ENCODE measurements at regions not wholly inside any gene's neighbourhood (a gene's known extent, or its start where the extent isn't known, plus 50 kb on each side); places are given as distances from the start of the nearest gene placed in this dataset.

DNA sequence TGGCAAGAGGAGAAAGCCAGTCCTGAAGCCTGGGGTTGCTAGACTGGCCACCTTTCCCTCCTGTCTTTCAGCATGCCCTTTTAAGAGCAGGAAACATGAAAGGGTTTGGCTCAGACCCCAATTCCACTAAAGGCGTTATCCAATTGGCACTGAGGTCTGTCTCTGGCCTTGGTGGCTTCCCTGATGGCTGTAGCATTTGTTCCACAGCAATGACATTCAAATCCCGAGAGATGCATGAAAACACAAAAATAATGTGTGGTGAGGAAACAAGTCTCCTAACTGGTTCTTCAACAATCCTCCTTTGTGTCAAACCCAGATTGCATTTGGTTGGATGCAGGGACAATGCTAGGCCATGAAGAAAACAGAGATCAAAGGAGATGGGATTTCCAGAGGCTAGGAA is 56.5 kb upstream of the ADTRP start:
- Histone ChIP-seq H3K9me3 (ENCODE audit: low read depth, low read length, poor library complexity, severe bottlenecking) (no peaks in the 10 kb centered on the region), H3K36me3 (ENCODE audit: insufficient read depth, low read length, poor library complexity, severe bottlenecking) (no peaks in the 10 kb centered on the region), H3K4me1 (ENCODE audit: insufficient read depth, low read length, poor library complexity, severe bottlenecking) (no peaks in the 10 kb centered on the region), H3K4me3 (ENCODE audit: low read depth, low read length, poor library complexity, severe bottlenecking) (no peak overlapping the region), H3K27ac (ENCODE audit: low read depth, low read length, poor library complexity, severe bottlenecking) (no peak overlapping the region), H3K27me3 (replicated peaks; ENCODE audit: insufficient read depth, low read depth, low read length, poor library complexity) (no peaks in the 10 kb centered on the region)
- TF ChIP-seq, protein P1, sequence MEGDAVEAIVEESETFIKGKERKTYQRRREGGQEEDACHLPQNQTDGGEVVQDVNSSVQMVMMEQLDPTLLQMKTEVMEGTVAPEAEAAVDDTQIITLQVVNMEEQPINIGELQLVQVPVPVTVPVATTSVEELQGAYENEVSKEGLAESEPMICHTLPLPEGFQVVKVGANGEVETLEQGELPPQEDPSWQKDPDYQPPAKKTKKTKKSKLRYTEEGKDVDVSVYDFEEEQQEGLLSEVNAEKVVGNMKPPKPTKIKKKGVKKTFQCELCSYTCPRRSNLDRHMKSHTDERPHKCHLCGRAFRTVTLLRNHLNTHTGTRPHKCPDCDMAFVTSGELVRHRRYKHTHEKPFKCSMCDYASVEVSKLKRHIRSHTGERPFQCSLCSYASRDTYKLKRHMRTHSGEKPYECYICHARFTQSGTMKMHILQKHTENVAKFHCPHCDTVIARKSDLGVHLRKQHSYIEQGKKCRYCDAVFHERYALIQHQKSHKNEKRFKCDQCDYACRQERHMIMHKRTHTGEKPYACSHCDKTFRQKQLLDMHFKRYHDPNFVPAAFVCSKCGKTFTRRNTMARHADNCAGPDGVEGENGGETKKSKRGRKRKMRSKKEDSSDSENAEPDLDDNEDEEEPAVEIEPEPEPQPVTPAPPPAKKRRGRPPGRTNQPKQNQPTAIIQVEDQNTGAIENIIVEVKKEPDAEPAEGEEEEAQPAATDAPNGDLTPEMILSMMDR (conservative IDR thresholded peaks at IDR 0.05; ENCODE audit: low read depth, low read length): no peak
- TF ChIP-seq EZH2 (IDR thresholded peaks at IDR 0.05; ENCODE audit: borderline replicate concordance, low read depth, low read length, poor library complexity, severe bottlenecking): no peak
- DNase-seq (ENCODE audit: low spot score): no peak
- CTCF ChIA-PET: no interaction called here
- BruUV-seq (replicated peaks): no TSS peak
- POLR2A ChIA-PET (ENCODE audit: low non-redundant PET): no interaction called here
- intact Hi-C loops (cut with micrococcal nuclease; ENCODE audit: unreplicated experiment): no loop called here

DNA sequence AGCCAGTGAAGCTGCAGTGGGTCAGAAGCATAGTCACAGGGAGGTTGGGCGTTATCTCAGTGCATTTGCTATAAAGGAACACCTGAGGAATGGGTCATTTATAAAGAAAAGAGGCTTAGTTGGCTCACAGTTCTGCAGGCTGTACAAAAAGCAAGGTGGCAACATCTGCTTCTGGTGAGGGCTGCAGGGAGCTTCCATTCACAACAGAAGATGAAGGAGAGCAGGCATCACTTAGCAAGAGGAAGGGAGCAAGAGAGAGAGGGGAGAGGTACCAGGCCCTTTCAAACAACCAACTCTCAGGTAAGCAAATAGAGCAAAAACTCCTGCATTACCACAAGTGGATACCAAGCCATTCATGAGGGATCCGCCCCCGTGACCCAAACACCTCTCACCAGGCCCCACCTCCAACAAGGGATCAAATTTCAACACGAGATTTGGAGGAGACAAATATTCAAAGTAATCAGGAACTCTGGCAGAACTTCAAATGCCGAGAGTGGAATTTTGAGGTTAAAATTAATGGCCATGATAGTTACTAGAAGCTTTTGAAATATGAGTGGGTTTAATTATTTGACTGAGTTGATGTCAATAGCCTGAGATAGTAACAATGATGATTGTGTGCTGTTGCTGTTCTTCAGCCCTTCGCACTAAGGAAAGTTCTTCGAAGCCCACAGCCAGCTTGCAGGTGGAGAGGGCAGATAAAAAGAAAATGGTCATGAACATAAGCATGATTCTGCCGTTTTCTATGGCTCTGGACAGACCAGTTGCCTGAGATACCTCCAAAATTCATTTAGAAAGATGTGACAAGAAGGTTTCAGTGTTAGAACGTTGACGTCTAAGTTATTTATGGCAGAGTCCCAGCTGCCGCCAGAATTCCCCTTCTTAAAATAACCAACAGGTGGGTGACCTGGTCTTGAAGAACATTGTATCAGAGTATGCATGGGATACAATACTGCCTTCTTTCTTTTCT is 55.3 kb upstream of the ADTRP start:
- peak; percentile 27 for DNase-seq (ENCODE audit: low spot score)
- BruUV-seq (replicated peaks): no TSS peak
- CTCF ChIA-PET: no interaction called here

DNA sequence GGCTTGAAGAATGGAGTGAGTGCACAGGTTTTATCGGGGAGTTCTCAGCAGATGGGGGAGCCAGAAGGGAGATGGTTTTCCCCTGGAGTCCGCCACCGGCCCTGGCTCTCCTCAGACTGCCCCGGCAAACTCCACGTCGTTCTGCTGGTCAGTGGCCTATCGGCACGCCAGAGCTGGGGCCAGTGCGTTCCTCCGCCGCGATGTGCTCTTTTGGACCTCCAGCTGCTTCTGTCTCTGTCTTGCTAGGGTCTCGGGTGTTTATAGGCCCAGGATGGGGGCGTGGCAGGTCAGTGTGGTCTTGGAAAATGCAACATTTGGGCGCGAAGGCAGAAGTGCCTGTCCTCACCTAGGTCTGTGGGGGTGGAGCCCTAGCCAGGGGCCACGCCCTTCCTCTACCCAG is 53.0 kb upstream of the ADTRP start:
- BruUV-seq (replicated peaks): no TSS peak
- no peak overlapping the region for H3K27ac ChIP-seq (ENCODE audit: low read depth, low read length, poor library complexity, severe bottlenecking)
- ChIA-PET CTCF (no interaction called here), POLR2A (ENCODE audit: low non-redundant PET) (no interaction called here)
- no peaks in the 10 kb centered on the region for H3K9me3 ChIP-seq (ENCODE audit: low read depth, low read length, poor library complexity, severe bottlenecking)
- no peaks in the 10 kb centered on the region for H3K36me3 ChIP-seq (ENCODE audit: insufficient read depth, low read length, poor library complexity, severe bottlenecking)
- H3K4me3 ChIP-seq (ENCODE audit: low read depth, low read length, poor library complexity, severe bottlenecking): no peak overlapping the region
- peaks cover 19% of the 10 kb centered on the region for H3K27me3 ChIP-seq (replicated peaks; ENCODE audit: insufficient read depth, low read depth, low read length, poor library complexity)
- no peaks in the 10 kb centered on the region for H3K4me1 ChIP-seq (ENCODE audit: insufficient read depth, low read length, poor library complexity, severe bottlenecking)
- intact Hi-C loops (cut with micrococcal nuclease; ENCODE audit: unreplicated experiment): no loop called here
- TF ChIP-seq, protein P1 (conservative IDR thresholded peaks at IDR 0.05; ENCODE audit: low read depth, low read length): no peak
- TF ChIP-seq EZH2 (IDR thresholded peaks at IDR 0.05; ENCODE audit: borderline replicate concordance, low read depth, low read length, poor library complexity, severe bottlenecking): no peak
- DNase-seq (ENCODE audit: low spot score): no peak

More for the DNA sequence above, 55.3 kb upstream of the ADTRP start:
- Histone ChIP-seq H3K36me3 (ENCODE audit: insufficient read depth, low read length, poor library complexity, severe bottlenecking) (no peaks in the 10 kb centered on the region), H3K4me3 (ENCODE audit: low read depth, low read length, poor library complexity, severe bottlenecking) (no peak overlapping the region), H3K9me3 (ENCODE audit: low read depth, low read length, poor library complexity, severe bottlenecking) (no peaks in the 10 kb centered on the region), H3K27me3 (replicated peaks; ENCODE audit: insufficient read depth, low read depth, low read length, poor library complexity) (peaks cover 7% of the 10 kb centered on the region), H3K4me1 (ENCODE audit: insufficient read depth, low read length, poor library complexity, severe bottlenecking) (no peaks in the 10 kb centered on the region), H3K27ac (ENCODE audit: low read depth, low read length, poor library complexity, severe bottlenecking) (no peak overlapping the region)
- no peak for TF ChIP-seq EZH2 (IDR thresholded peaks at IDR 0.05; ENCODE audit: borderline replicate concordance, low read depth, low read length, poor library complexity, severe bottlenecking)
- TF ChIP-seq, protein P1 (conservative IDR thresholded peaks at IDR 0.05; ENCODE audit: low read depth, low read length): no peak
- intact Hi-C loops (cut with micrococcal nuclease; ENCODE audit: unreplicated experiment): no loop called here
- POLR2A ChIA-PET (ENCODE audit: low non-redundant PET): no interaction called here
